Fibroblast of the aortic adventitia (primary cell): ENCODE measurements at regions not wholly inside any gene's neighbourhood (a gene's known extent, or its start where the extent isn't known, plus 50 kb on each side); places are given as distances from the start of the nearest gene placed in this dataset.
A peak's percentile ranks its signal among the peaks of the same experiment; 100 is the strongest.

Experiments
- DNase-seq: peaks from one replicate; pipeline ENCODE4 v3.0.0-alpha.2; 2010; ENCODE audit warnings: low read depth
- H3K4me3 ChIP-seq: 2 replicates; pipeline ENCODE4 v1.5.1; 2011; ENCODE audit warnings: low read depth, mild to moderate bottlenecking, control low read depth, low read length, moderate library complexity
- CTCF ChIP-seq: IDR thresholded peaks from 2 replicates; pipeline ENCODE4 v1.5.1; 2011; ENCODE audit warnings: mild to moderate bottlenecking, low read length, control low read depth, inconsistent platforms; ENCODE audit not compliant: insufficient read depth

- no peak for TF ChIP-seq CTCF
- no peak overlapping the region for H3K4me3 ChIP-seq
- peak; percentile 0 for DNase-seq
These were observed 511.8 kb upstream of the FOXG1 start for GRCh38 chr14:28254768-28255167.

- no peak for TF ChIP-seq CTCF
- H3K4me3 ChIP-seq: no peak overlapping the region
- DNase-seq: no peak
These were observed 502.3 kb upstream of the FOXG1 start for GRCh38 chr14:28264306-28264705.

GRCh38 chr14:28272270-28272669 lies 494.3 kb upstream of the FOXG1 start:
- TF ChIP-seq CTCF: no peak
- no peak overlapping the region for H3K4me3 ChIP-seq
- no peak for DNase-seq

- TF ChIP-seq CTCF: no peak
- H3K4me3 ChIP-seq: no peak overlapping the region
- DNase-seq: no peak
These were observed 486.1 kb upstream of the FOXG1 start for GRCh38 chr14:28280530-28280929.

GRCh38 chr14:28280997-28281598 lies 485.5 kb upstream of the FOXG1 start:
- no peak for DNase-seq
- no peak for TF ChIP-seq CTCF
- no peak overlapping the region for H3K4me3 ChIP-seq

- TF ChIP-seq CTCF: no peak
- no peak for DNase-seq
- no peak overlapping the region for H3K4me3 ChIP-seq
These were observed 481.9 kb upstream of the FOXG1 start for GRCh38 chr14:28284546-28285300.
